HepG2 (cell line): ENCODE measurements at regions not wholly inside any gene's neighbourhood (a gene's known extent, or its start where the extent isn't known, plus 50 kb on each side); places are given as distances from the start of the nearest gene placed in this dataset.

Experiments
- ATAC-seq: fragments of 200-7000 bp; cut with Tn5 transposase; 3 replicates; pipeline ENCODE4 v1.9.1; 2020; ENCODE audit warnings: mild to moderate bottlenecking, moderate library complexity
- BruUV-seq: library from RNA; stranded (reverse); fragments of 400-500 nt; replicated peaks from 2 replicates; lab custom pipeline; 2021; lab: Mats Ljungman, UMichigan
- CTCF ChIA-PET: fragments of 300-600 bp; formaldehyde crosslinking; extraction: SDS; loops from one replicate; lab custom pipeline; 2021; ENCODE audit warnings: low total read pairs, inconsistent platforms, low intra/inter-chr PET ratio; lab: Yijun Ruan, JAX
- POLR2A ChIA-PET: fragments of 350-600 bp; sonication (Branson Sonifier 250); formaldehyde crosslinking; loops from one replicate; lab custom pipeline; 2020; ENCODE audit warnings: antibody characterized with exemption, inconsistent platforms; lab: Yijun Ruan, JAX
- DNase-seq: peaks from one replicate; pipeline ENCODE4 v3.0.0-alpha.2; 2015; ENCODE audit warnings: low spot score
- FAIRE-seq: peaks from 3 replicates; lab custom pipeline; 2011; peaks lifted over from hg19 to GRCh38; lab: Jason Lieb, UNC
- H2AFZ ChIP-seq: one replicate; pipeline ENCODE4 v1.6.1; 2011; ENCODE audit warnings: low read length, inconsistent platforms
- H3K27ac ChIP-seq: fragments of 300-600 bp; 3 replicates; pipeline ENCODE4 v1.8.0; 2011; ENCODE audit warnings: mixed run types, mild to moderate bottlenecking, mixed read lengths, low read length, inconsistent platforms; ENCODE audit not compliant: insufficient read depth; ENCODE audit errors: extremely low read length
- H3K27me3 ChIP-seq, 2 experiments: fragments of 200-600 bp in 1 of 2; 2 replicates in 1 of 2; 3 replicates in 1 of 2; pipeline versions ENCODE4 v1.6.0 to v1.8.0; 2011; ENCODE audit warnings: low read length in 2 of 2, mild to moderate bottlenecking in 2 of 2, moderate library complexity in 2 of 2, inconsistent platforms in 1 of 2; ENCODE audit not compliant: insufficient read depth in 2 of 2, control insufficient read depth in 1 of 2
- H3K36me3 ChIP-seq, 2 experiments: fragments of 200-600 bp in 1 of 2; replicated peaks in 1 of 2; 2 replicates in 1 of 2; 3 replicates in 1 of 2; pipeline versions ENCODE4 v1.5.1 to v1.8.0; 2011; ENCODE audit warnings: low read length in 2 of 2, inconsistent platforms in 1 of 2; ENCODE audit not compliant: insufficient read depth in 2 of 2, control insufficient read depth in 1 of 2
- H3K4me1 ChIP-seq: 2 replicates; pipeline ENCODE4 v1.5.1; 2012; ENCODE audit warnings: low read length, inconsistent platforms; ENCODE audit not compliant: insufficient read depth
- H3K4me2 ChIP-seq: 2 replicates; pipeline ENCODE4 v1.6.0; 2011; ENCODE audit warnings: low read depth, low read length, inconsistent platforms
- H3K4me3 ChIP-seq, 3 experiments: fragments of 200-600 bp in 1 of 3; sonication (generic), shearing (Covaris generic) in 1 of 3; replicated peaks in 1 of 3; 2 replicates each; pipeline ENCODE4 v1.5.1; 2011 to 2016; ENCODE audit warnings: low read length in 3 of 3, inconsistent platforms in 2 of 3, low read depth in 2 of 3, mild to moderate bottlenecking in 2 of 3, control low read depth in 1 of 3, mixed read lengths in 1 of 3; ENCODE audit not compliant: insufficient read depth in 1 of 3
- H3K79me2 ChIP-seq: one replicate; pipeline ENCODE4 v1.6.1; 2011; ENCODE audit warnings: low read length, inconsistent platforms; ENCODE audit not compliant: insufficient read depth
- H3K9ac ChIP-seq: 2 replicates; pipeline ENCODE4 v1.6.0; 2011; ENCODE audit warnings: mild to moderate bottlenecking, low read depth, low read length, inconsistent platforms; ENCODE audit not compliant: insufficient read depth
- H3K9me3 ChIP-seq: 2 replicates; pipeline ENCODE4 v1.5.1; 2012; ENCODE audit warnings: mild to moderate bottlenecking, low read length
- H4K20me1 ChIP-seq: 2 replicates; pipeline ENCODE4 v1.6.0; 2011; ENCODE audit warnings: inconsistent platforms, mild to moderate bottlenecking, low read length, moderate library complexity; ENCODE audit not compliant: insufficient read depth
- CBFB ChIP-seq: sonication (generic); formaldehyde crosslinking; IDR thresholded peaks from 2 replicates; pipeline ENCODE4 v1.4.0; 2020; ENCODE audit warnings: missing genetic modification reagents
- KLF16 ChIP-seq, 2 experiments: sonication (generic) in 1 of 2; formaldehyde crosslinking in 1 of 2; IDR thresholded peaks; 2 replicates each; pipeline versions ENCODE4 v1.6.1 to v1.8.0; 2016 to 2023; ENCODE audit warnings: missing genetic modification reagents in 2 of 2, missing compliant biosample characterization in 1 of 2
- MLLT10 ChIP-seq: sonication (generic); formaldehyde crosslinking; IDR thresholded peaks from 2 replicates; pipeline ENCODE4 v1.4.0; 2020; ENCODE audit warnings: missing genetic modification reagents
- MTA1 ChIP-seq: sonication (generic); formaldehyde crosslinking; IDR thresholded peaks from 2 replicates; pipeline ENCODE4 v1.4.0; 2020; ENCODE audit warnings: missing genetic modification reagents, mild to moderate bottlenecking, borderline replicate concordance
- NFYC ChIP-seq: IDR thresholded peaks from 2 replicates; pipeline ENCODE4 v1.6.1; 2016; ENCODE audit warnings: missing genetic modification reagents, missing compliant biosample characterization
- PAWR ChIP-seq: sonication (generic); formaldehyde crosslinking; IDR thresholded peaks from 2 replicates; pipeline ENCODE4 v1.4.0; 2020; ENCODE audit warnings: missing genetic modification reagents, mild to moderate bottlenecking, borderline replicate concordance
- SMAD3 ChIP-seq: sonication (generic); formaldehyde crosslinking; IDR thresholded peaks from 2 replicates; pipeline ENCODE4 v1.4.0; 2020; ENCODE audit warnings: missing genetic modification reagents
- TEAD2 ChIP-seq: sonication (generic); formaldehyde crosslinking; IDR thresholded peaks from 2 replicates; pipeline ENCODE4 v1.9.0; 2021; ENCODE audit warnings: missing genetic modification reagents
- ZBTB7A ChIP-seq: sonication (generic); formaldehyde crosslinking; IDR thresholded peaks from 2 replicates; pipeline ENCODE4 v1.8.0; 2022; ENCODE audit warnings: mild to moderate bottlenecking, missing genetic modification reagents
- ZKSCAN5 ChIP-seq: sonication (generic); formaldehyde crosslinking; IDR thresholded peaks from 2 replicates; pipeline ENCODE4 v1.5.1; 2020; ENCODE audit warnings: mild to moderate bottlenecking, missing genetic modification reagents
- ZNF260 ChIP-seq: sonication (generic); formaldehyde crosslinking; IDR thresholded peaks from 2 replicates; pipeline ENCODE4 v1.4.0; 2020; ENCODE audit warnings: missing genetic modification reagents, low read depth, mild to moderate bottlenecking, borderline replicate concordance
- ZNF557 ChIP-seq: sonication (generic); formaldehyde crosslinking; IDR thresholded peaks from 2 replicates; pipeline ENCODE4 v1.4.0; 2020; ENCODE audit warnings: missing genetic modification reagents
- ZNF567 ChIP-seq: sonication (generic); formaldehyde crosslinking; IDR thresholded peaks from 2 replicates; pipeline ENCODE4 v1.8.1; 2023; ENCODE audit warnings: mild to moderate bottlenecking, missing genetic modification reagents, borderline replicate concordance
- ZNF704 ChIP-seq: sonication (generic); formaldehyde crosslinking; IDR thresholded peaks from 2 replicates; pipeline ENCODE4 v1.8.1; 2023; ENCODE audit warnings: mild to moderate bottlenecking, inconsistent platforms, moderate library complexity, missing genetic modification reagents, borderline replicate concordance
- WGBS: methylation state at CpG from one replicate; pipeline ENCODE4 v1.1.6; 2017; ENCODE audit warnings: low lambda C conversion rate; 5-methylcytosine and 5-hydroxymethylcytosine counted together
- in situ Hi-C: cut with HindIII; loops from 2 replicates; pipeline ENCODE4 v1.10.0; 2017; ENCODE audit warnings: low pct_unique_long_range_greater_than_20kb; ENCODE audit not compliant: extremely low pct_ligation_motif_present
- intact Hi-C: fragments of 100-400 bp; cut with micrococcal nuclease; formaldehyde crosslinking; loops from one replicate; pipeline ENCODE4 v1.10.0; 2022; ENCODE audit not compliant: unreplicated experiment
- TF ChIP-seq, protein P1 (sequence below): sonication (generic); formaldehyde crosslinking; IDR thresholded peaks from 2 replicates; pipeline ENCODE4 v1.9.0; 2022; ENCODE audit warnings: low read depth, missing genetic modification reagents

DNA sequence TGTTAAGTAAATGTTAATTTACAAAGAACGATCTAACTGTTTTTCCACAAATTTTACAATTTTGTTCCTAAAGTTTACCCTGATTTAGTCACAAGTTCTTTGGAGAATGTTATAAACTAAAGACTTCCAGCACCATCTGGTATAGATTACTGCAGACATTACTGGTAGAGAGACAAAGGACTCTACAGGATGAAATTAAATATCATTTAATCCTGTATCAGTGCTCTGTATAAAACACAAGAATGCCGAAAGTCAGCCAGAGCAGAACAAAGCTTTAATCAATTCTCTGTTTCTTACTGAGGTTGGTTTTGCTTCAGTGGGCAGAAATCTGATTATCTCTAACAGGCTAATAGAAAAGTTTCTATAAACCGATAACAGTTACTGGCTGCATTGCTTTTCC lies 763.6 kb downstream of the TENT5A start:
- H3K27ac ChIP-seq = no peak overlapping the region
- H4K20me1 ChIP-seq = no peaks in the 10 kb centered on the region
- in situ Hi-C loops (no loop called here), intact Hi-C loops (no loop called here)
- ChIA-PET CTCF (no interaction called here), POLR2A (no interaction called here)
- no peak overlapping the region for H3K9ac ChIP-seq
- TF ChIP-seq NFYC (no peak), MTA1 (no peak), KLF16 (CRISPR knock-in tag; IDR thresholded peaks at IDR 0.05) (no peak), ZBTB7A (CRISPR knock-in tag) (no peak), TEAD2 (CRISPR knock-in tag) (no peak), ZNF260 (CRISPR knock-in tag) (no peak), MLLT10 (CRISPR knock-in tag) (no peak), SMAD3 (no peak), ZNF557 (no peak), ZNF704 (CRISPR knock-in tag) (no peak), CBFB (no peak), ZKSCAN5 (CRISPR knock-in tag) (no peak), PAWR (no peak), ZNF567 (CRISPR knock-in tag) (no peak)
- TF ChIP-seq, protein P1, sequence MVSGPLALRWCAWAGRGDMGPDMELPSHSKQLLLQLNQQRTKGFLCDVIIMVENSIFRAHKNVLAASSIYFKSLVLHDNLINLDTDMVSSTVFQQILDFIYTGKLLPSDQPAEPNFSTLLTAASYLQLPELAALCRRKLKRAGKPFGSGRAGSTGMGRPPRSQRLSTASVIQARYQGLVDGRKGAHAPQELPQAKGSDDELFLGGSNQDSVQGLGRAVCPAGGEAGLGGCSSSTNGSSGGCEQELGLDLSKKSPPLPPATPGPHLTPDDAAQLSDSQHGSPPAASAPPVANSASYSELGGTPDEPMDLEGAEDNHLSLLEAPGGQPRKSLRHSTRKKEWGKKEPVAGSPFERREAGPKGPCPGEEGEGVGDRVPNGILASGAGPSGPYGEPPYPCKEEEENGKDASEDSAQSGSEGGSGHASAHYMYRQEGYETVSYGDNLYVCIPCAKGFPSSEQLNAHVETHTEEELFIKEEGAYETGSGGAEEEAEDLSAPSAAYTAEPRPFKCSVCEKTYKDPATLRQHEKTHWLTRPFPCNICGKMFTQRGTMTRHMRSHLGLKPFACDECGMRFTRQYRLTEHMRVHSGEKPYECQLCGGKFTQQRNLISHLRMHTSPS (CRISPR knock-in tag) = no peak
- no peak overlapping the region for H2AFZ ChIP-seq
- H3K79me2 ChIP-seq = no peaks in the 10 kb centered on the region
- DNase-seq = no peak
- 0 out of 2 replicates have a peak, but pooled peaks cover 2% of the 10 kb centered on the region for H3K9me3 ChIP-seq
- no TSS peak for BruUV-seq
- H3K36me3 ChIP-seq = no peaks in the 10 kb centered on the region
- ATAC-seq = no peak
- H3K4me2 ChIP-seq = no peak overlapping the region
- H3K4me1 ChIP-seq = no peaks in the 10 kb centered on the region
- no peak for FAIRE-seq
- no peak overlapping the region for H3K4me3 ChIP-seq
- 13% methylated on average over 3 of the region's 3 CpGs for WGBS
- H3K27me3 ChIP-seq = no peaks in the 10 kb centered on the region
